Colonic mucosa (tissue), 4 donors: ENCODE measurements at regions not wholly inside any gene's neighbourhood (a gene's known extent, or its start where the extent isn't known, plus 50 kb on each side); places are given as distances from the start of the nearest gene placed in this dataset.

Experiments
- DNase-seq: peaks from one replicate; pipeline ENCODE4 v3.0.0-alpha.2; 2020
- H3K27ac ChIP-seq: fragments of 200-600 bp; one replicate; pipeline ENCODE4 v1.8.0; 2021
- H3K27me3 ChIP-seq: fragments of 200-600 bp; one replicate; pipeline ENCODE4 v1.8.0; 2021
- H3K36me3 ChIP-seq: fragments of 200-600 bp; one replicate; pipeline ENCODE4 v1.8.0; 2021
- H3K4me1 ChIP-seq: fragments of 200-600 bp; one replicate; pipeline ENCODE4 v1.8.0; 2021; ENCODE audit warnings: mild to moderate bottlenecking
- H3K4me3 ChIP-seq: fragments of 200-600 bp; one replicate; pipeline ENCODE4 v1.8.0; 2021
- H3K9ac ChIP-seq, 2 donors: one replicate each; pipeline ENCODE4 v1.7.0; 2013; ENCODE audit warnings: control low read depth in 2 of 2, low read depth in 2 of 2, low read length in 2 of 2
- H3K9me3 ChIP-seq: fragments of 200-600 bp; one replicate; pipeline ENCODE4 v1.8.0; 2021
- CTCF ChIP-seq: fragments of 200-600 bp; IDR thresholded peaks from one replicate; pipeline ENCODE4 v1.8.0; 2022; ENCODE audit warnings: antibody characterized with exemption, mild to moderate bottlenecking
- intact Hi-C: fragments of 100-400 bp; cut with DNase I; formaldehyde crosslinking; loops from one replicate; pipeline ENCODE4 v1.14.1; 2022
- donor health status: healthy.
- donor health status: DM: no; HTN: no; CAD: no.
- donor health status: DM: no; HTN: no; CAD: no.

DNA sequence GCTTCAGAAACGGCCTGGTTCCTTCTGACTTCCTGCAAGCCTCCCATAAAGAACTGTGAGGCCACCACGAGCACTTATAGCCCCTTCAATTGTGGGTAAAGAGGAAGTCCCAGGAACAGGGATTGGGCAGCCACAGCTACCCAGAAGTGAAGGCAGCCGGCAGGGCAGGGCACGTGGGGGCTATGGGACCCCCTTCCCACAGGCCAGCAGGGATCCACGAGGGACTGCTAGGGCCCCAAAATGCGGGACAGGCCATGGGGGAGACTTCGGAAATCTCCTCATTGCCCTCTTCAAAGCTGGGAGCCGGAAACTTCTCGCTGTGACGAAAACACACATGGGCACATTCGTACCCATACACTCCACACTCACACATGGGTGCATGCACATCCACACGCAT lies 196.1 kb upstream of the SALL3 start:
- H3K4me3 ChIP-seq = no peak overlapping the region
- H3K4me1 ChIP-seq = no peaks in the 10 kb centered on the region
- H3K9ac ChIP-seq = no peak overlapping the region
- no peak for DNase-seq
- H3K27ac ChIP-seq = no peak overlapping the region
- no peaks in the 10 kb centered on the region for H3K36me3 ChIP-seq
- TF ChIP-seq CTCF = no peak
- H3K27me3 ChIP-seq = no peaks in the 10 kb centered on the region
- intact Hi-C loops = no loop called here
- no peaks in the 10 kb centered on the region for H3K9me3 ChIP-seq

- intact Hi-C loops = no loop called here
- TF ChIP-seq CTCF = no peak
- H3K4me1 ChIP-seq = no peaks in the 10 kb centered on the region
- no peak overlapping the region for H3K27ac ChIP-seq
- no peaks in the 10 kb centered on the region for H3K27me3 ChIP-seq
- H3K9ac ChIP-seq = no peak overlapping the region
- no peak for DNase-seq
- H3K4me3 ChIP-seq = no peak overlapping the region
- no peaks in the 10 kb centered on the region for H3K9me3 ChIP-seq
- H3K36me3 ChIP-seq = no peaks in the 10 kb centered on the region
These were observed 194.8 kb upstream of the SALL3 start for GRCh38 chr18:78784861-78785260.

- intact Hi-C loops = no loop called here
- H3K36me3 ChIP-seq = no peaks in the 10 kb centered on the region
- no peak for TF ChIP-seq CTCF
- no peak overlapping the region for H3K4me3 ChIP-seq
- no peak overlapping the region for H3K27ac ChIP-seq
- no peaks in the 10 kb centered on the region for H3K4me1 ChIP-seq
- no peak overlapping the region for H3K9ac ChIP-seq
- DNase-seq = no peak
- no peaks in the 10 kb centered on the region for H3K9me3 ChIP-seq
- no peaks in the 10 kb centered on the region for H3K27me3 ChIP-seq
These were observed 193.9 kb upstream of the SALL3 start for GRCh38 chr18:78785706-78786105.

DNA sequence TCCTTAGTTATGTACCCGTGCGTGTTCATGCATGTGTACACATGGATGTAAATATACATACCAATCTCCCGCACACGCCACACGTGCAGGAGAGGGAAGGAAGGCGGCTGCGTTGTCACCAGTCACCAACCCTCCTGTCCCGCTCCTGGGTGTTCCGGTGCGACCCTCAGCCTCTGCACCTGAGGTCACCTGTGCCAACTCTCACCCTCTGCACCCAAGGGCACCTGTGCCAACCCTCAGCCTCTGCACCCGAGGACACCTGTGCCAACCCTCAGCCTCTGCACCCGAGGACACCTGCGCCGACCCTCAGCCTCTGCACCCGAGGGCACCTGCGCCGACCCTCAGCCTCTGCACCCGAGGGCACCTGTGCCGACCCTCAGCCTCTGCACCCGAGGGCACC lies 192.8 kb upstream of the SALL3 start:
- intact Hi-C loops = no loop called here
- Histone ChIP-seq H3K36me3 (no peaks in the 10 kb centered on the region), H3K4me3 (no peak overlapping the region), H3K27ac (no peak overlapping the region), H3K9ac (no peak overlapping the region), H3K27me3 (no peaks in the 10 kb centered on the region), H3K9me3 (no peaks in the 10 kb centered on the region), H3K4me1 (no peaks in the 10 kb centered on the region)
- no peak for DNase-seq
- TF ChIP-seq CTCF = no peak

- Histone ChIP-seq H3K36me3 (no peaks in the 10 kb centered on the region), H3K9ac (no peak overlapping the region), H3K4me3 (no peak overlapping the region), H3K9me3 (no peaks in the 10 kb centered on the region), H3K4me1 (no peaks in the 10 kb centered on the region), H3K27me3 (no peaks in the 10 kb centered on the region), H3K27ac (no peak overlapping the region)
- no peak for DNase-seq
- intact Hi-C loops = no loop called here
- TF ChIP-seq CTCF = no peak
These were observed 191.9 kb upstream of the SALL3 start for GRCh38 chr18:78787751-78788150.

DNA sequence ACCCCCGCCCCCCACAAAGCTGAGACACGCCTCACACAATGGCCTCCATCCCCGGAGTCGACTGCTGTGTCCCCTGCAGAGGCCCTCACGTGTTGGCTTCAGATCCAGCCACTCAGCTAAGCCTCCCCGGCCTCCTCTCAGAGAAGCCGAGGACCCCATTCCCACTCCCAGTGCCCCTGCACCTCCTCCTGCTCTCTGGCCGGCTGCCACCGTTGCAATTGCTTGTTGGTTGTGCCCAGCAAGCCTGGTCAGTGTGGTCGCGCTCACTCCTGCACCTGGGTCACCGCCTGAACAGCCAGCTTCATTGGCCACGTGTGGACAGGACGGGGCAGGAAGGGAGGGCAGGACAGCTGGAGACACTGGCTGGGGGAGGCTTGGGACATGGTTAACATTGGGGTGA lies 191.5 kb upstream of the SALL3 start:
- TF ChIP-seq CTCF = no peak
- Histone ChIP-seq H3K4me1 (no peaks in the 10 kb centered on the region), H3K36me3 (no peaks in the 10 kb centered on the region), H3K9ac (no peak overlapping the region), H3K27me3 (no peaks in the 10 kb centered on the region), H3K27ac (no peak overlapping the region), H3K9me3 (no peaks in the 10 kb centered on the region), H3K4me3 (no peak overlapping the region)
- DNase-seq = no peak
- intact Hi-C loops = no loop called here
